ENCODE measurements at regions not wholly inside any gene's neighbourhood (a gene's known extent, or its start where the extent isn't known, plus 50 kb on each side); places are given as distances from the start of the nearest gene placed in this dataset.

- no peak overlapping the region for H2AFZ ChIP-seq (ENCODE audit: low read length)
- H2BK12ac ChIP-seq (ENCODE audit: insufficient read length, low read depth, low read length): no peak overlapping the region
- Mint-ChIP-seq H3K4me3 (no peak overlapping the region), H3K9me3 (no peaks in the 10 kb centered on the region), H3K36me3 (ENCODE audit: insufficient read depth in 1 of 3, low read depth in 3 of 3) (no peaks in the 10 kb centered on the region), H3K27me3 (ENCODE audit: low read depth) (no peaks in the 10 kb centered on the region), H3K27ac (no peak overlapping the region), H3K4me1 (no peaks in the 10 kb centered on the region)
- H3K56ac ChIP-seq (ENCODE audit: insufficient read length, low read depth, low read length): no peak overlapping the region
- no CpG with 5 or more reads among the region's 1 CpG for WGBS (ENCODE audit: extremely low coverage, insufficient read length, low lambda C conversion rate)
- H4K91ac ChIP-seq (ENCODE audit: insufficient read length, low read depth, low read length): no peak overlapping the region
- H3K9ac ChIP-seq (ENCODE audit: extremely low read depth, insufficient read length, low read length): no peak overlapping the region
- no peak overlapping the region for H3K4ac ChIP-seq (ENCODE audit: low read depth, low read length)
- no peak overlapping the region for H4K8ac ChIP-seq (replicated peaks; ENCODE audit: insufficient read length, low read depth, low read length)
- no peaks in the 10 kb centered on the region for H3K79me2 ChIP-seq (ENCODE audit: insufficient read depth, low read length)
- no peak overlapping the region for H3K14ac ChIP-seq (ENCODE audit: insufficient read depth, low read length)
- H3K79me1 ChIP-seq (ENCODE audit: insufficient read depth, low read depth, low read length, poor library complexity, severe bottlenecking): no peaks in the 10 kb centered on the region
- no peak for DNase-seq
- H3K9me3 ChIP-seq (ENCODE audit: control insufficient read depth, low read depth, low read length): no peaks in the 10 kb centered on the region
- H2BK20ac ChIP-seq (ENCODE audit: low read depth, low read length, poor library complexity, severe bottlenecking): no peak overlapping the region
- H3K23me2 ChIP-seq (ENCODE audit: insufficient read length, low read depth, low read length, poor library complexity, severe bottlenecking): no peaks in the 10 kb centered on the region
- no peak overlapping the region for H3K18ac ChIP-seq (ENCODE audit: insufficient read length, low read depth, low read length)
- no peak overlapping the region for H4K5ac ChIP-seq (ENCODE audit: insufficient read length, low read depth, low read length)
- H3K23ac ChIP-seq (ENCODE audit: insufficient read length, low read depth, low read length): no peak overlapping the region
- no peaks in the 10 kb centered on the region for H4K20me1 ChIP-seq (ENCODE audit: control insufficient read depth, insufficient read depth, insufficient read length)
- no peak overlapping the region for H3K27ac ChIP-seq (ENCODE audit: insufficient read length, low read depth, low read length)
- H2BK15ac ChIP-seq (ENCODE audit: low read depth, low read length): no peak overlapping the region
- H2BK5ac ChIP-seq (ENCODE audit: insufficient read length, low read length): no peak overlapping the region
- H3K4me1 ChIP-seq (ENCODE audit: insufficient read depth, low read length): no peaks in the 10 kb centered on the region
- no peak for TF ChIP-seq CTCF (conservative IDR thresholded peaks at IDR 0.05)
- H2AK5ac ChIP-seq (ENCODE audit: insufficient read length, low read length): no peak overlapping the region
- no peak overlapping the region for H3T11ph ChIP-seq (ENCODE audit: low read length)
- H3K27me3 ChIP-seq (ENCODE audit: insufficient read depth, low read length): no peaks in the 10 kb centered on the region
- H3K4me2 ChIP-seq (ENCODE audit: insufficient read depth, insufficient read length, low read length): no peak overlapping the region
- no peak overlapping the region for H2BK120ac ChIP-seq (ENCODE audit: low read depth, low read length, poor library complexity, severe bottlenecking)
Observed at GRCh38 chr18:67408240-67408639, 108.3 kb downstream of the DSEL start.
